Central memory CD8-positive, alpha-beta T cell (primary cell): ENCODE measurements at regions not wholly inside any gene's neighbourhood (a gene's known extent, or its start where the extent isn't known, plus 50 kb on each side); places are given as distances from the start of the nearest gene placed in this dataset.

ENCODE experiments used
- ATAC-seq: fragments of 150-1000 bp; cut with Tn5 transposase; replicated peaks from 2 replicates; pipeline ENCODE4 v1.10.0; 2022; ENCODE audit warnings: mild to moderate bottlenecking, moderate FRiP score, moderate number of reproducible peaks; ENCODE audit not compliant: poor library complexity, severe bottlenecking; ENCODE audit errors: extremely low read depth
- DNase-seq, 2 donors: peaks; one replicate each; pipeline ENCODE4 v3.0.0; 2021; ENCODE audit warnings: low spot score in 2 of 2
- H3K27ac Mint-ChIP-seq: one replicate; pipeline ENCODE4 v1.8.0; 2022; ENCODE audit warnings: low read depth, mild to moderate bottlenecking, moderate library complexity, mixed read lengths
- H3K27me3 Mint-ChIP-seq: one replicate; pipeline ENCODE4 v1.8.0; 2022; ENCODE audit warnings: mixed read lengths
- H3K36me3 Mint-ChIP-seq: one replicate; pipeline ENCODE4 v1.8.0; 2022; ENCODE audit warnings: mild to moderate bottlenecking, moderate library complexity, mixed read lengths; ENCODE audit not compliant: insufficient read depth
- H3K4me1 Mint-ChIP-seq: one replicate; pipeline ENCODE4 v1.8.0; 2022; ENCODE audit warnings: mixed read lengths
- H3K4me3 Mint-ChIP-seq: one replicate; pipeline ENCODE4 v1.8.0; 2022; ENCODE audit warnings: mild to moderate bottlenecking, moderate library complexity, mixed read lengths
- H3K9me3 Mint-ChIP-seq: one replicate; pipeline ENCODE4 v1.8.0; 2022; ENCODE audit warnings: mixed read lengths

DNA sequence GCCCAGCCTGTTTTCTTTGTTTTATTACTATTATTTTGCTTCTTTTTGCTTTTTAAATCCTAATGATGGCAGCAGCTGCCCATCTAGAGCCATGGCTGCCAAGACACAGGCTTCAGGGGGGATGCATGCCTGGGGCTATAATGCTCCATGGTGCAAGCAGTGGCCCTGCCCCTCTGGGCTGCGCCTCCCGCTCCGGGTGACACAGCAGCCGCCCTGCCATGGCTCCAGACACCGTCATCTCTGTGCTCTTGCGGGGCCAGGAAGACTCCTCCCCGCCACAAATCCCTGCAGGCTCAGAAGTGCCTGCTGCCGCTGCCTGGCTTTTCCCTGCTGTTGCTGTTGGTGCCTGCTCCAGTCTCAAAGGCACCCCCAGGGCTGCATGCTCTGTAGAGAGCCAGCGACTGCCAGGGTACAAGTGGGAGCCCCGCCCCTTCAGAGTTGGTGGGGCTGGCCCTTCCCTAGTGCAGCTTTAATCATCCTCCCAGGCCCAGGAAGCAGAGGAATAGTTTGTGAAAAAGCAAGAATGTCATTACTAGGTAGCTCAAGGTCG lies 581.5 kb downstream of the FGF9 start:
- Mint-ChIP-seq H3K27ac (no peak overlapping the region), H3K4me3 (no peak overlapping the region), H3K9me3 (no peaks in the 10 kb centered on the region), H3K36me3 (no peaks in the 10 kb centered on the region), H3K27me3 (no peaks in the 10 kb centered on the region), H3K4me1 (no peaks in the 10 kb centered on the region)
- DNase-seq (no peak), ATAC-seq (no peak)

DNA sequence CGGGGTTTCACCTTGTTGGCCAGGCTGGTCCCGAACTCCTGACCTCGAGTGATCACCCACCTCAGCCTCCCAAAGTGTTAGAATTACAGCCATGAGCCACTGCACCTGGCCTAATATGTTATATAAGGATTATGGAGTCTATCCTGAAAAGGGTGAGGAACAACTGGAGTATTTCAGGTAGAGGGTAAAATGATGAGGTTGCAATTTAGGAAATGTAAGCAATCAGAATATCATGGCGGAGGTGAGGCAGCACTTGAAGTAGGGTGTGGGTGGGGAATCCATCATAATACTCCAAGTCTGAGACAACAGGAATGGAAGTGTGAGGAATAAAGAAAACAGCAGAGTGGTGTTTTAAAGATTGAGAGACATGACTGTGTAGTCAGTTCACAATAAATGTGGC lies 582.2 kb downstream of the FGF9 start:
- Mint-ChIP-seq H3K36me3 (no peaks in the 10 kb centered on the region), H3K27ac (no peak overlapping the region), H3K4me3 (no peak overlapping the region), H3K4me1 (no peaks in the 10 kb centered on the region), H3K9me3 (no peaks in the 10 kb centered on the region), H3K27me3 (no peaks in the 10 kb centered on the region)
- ATAC-seq = no peak
- no peak for DNase-seq

DNA sequence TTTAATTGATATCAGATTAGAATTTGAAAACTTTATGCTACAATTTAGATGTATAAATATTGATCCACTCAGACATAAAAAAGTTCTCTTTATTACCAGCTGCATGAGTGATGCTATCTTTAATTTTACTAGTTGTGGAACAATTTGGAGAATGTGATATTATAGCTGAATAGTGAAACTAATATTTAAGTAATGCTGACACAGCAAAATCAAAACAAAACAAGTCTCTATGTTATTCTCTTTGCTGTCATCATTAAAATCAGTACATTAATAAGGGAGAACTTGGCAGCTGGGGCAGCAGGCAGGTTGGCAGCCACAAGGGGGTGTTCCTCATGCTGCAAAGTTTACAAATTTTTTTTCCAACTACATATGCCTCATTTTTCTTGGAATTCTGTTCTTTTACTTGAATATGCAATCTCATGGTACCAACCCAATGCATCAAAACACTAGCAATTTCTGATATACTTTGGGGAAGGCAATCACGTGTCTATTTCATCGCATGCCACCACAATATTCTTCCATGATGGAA lies 585.3 kb downstream of the FGF9 start:
- Mint-ChIP-seq H3K36me3 (no peaks in the 10 kb centered on the region), H3K27ac (no peak overlapping the region), H3K9me3 (no peaks in the 10 kb centered on the region)

DNA sequence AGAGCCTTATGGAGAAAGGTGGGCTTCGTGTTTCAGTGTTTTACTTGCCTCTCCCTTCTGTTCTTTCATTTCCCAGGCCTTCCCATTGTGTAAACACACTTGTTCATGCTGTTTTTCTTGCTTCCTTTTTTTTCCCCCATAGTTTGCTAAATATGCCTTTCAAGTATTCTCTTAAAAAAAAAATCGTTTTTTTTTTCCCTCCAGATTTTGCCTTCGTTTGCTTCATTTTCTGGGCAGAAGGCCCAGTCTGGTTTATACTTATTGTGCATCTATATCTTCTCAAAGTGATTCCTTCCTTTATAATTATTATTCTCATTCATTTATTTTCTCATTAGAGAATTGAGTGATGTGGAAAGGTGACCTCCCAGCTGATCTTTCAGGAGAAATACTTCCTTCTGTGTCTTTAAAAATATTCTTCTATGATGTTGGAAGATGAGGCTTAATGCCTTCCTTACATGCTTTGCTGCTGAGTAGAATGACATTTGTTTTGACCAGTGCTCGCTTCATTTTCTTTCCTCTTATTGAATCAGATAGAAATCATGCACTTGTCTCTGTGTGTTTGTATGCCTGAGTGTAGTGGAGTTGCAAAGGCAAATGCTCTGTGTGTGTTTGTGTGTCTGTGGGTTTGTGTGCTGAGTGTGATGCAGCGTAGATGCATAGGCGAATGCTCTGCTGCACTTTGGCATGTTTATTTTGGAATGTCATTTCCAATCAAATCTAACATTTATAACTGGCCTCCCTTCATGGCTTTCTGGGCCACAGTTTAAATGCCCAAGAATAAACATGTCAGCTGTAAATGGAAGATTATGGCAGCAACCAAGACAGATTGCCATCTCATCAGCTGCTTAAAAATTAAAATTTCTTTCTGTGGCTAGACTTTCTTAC lies 591.4 kb downstream of the FGF9 start:
- H3K4me3 Mint-ChIP-seq = no peak overlapping the region
- ATAC-seq (no peak), DNase-seq (no peak)
- H3K9me3 Mint-ChIP-seq = no peaks in the 10 kb centered on the region
- H3K27ac Mint-ChIP-seq = no peak overlapping the region
- no peaks in the 10 kb centered on the region for H3K4me1 Mint-ChIP-seq
- H3K27me3 Mint-ChIP-seq = no peaks in the 10 kb centered on the region
- H3K36me3 Mint-ChIP-seq = no peaks in the 10 kb centered on the region

More for the DNA sequence above, 585.3 kb downstream of the FGF9 start:
- no peak overlapping the region for H3K4me3 Mint-ChIP-seq
- no peaks in the 10 kb centered on the region for H3K27me3 Mint-ChIP-seq
- no peaks in the 10 kb centered on the region for H3K4me1 Mint-ChIP-seq
- DNase-seq = no peak
- no peak for ATAC-seq

DNA sequence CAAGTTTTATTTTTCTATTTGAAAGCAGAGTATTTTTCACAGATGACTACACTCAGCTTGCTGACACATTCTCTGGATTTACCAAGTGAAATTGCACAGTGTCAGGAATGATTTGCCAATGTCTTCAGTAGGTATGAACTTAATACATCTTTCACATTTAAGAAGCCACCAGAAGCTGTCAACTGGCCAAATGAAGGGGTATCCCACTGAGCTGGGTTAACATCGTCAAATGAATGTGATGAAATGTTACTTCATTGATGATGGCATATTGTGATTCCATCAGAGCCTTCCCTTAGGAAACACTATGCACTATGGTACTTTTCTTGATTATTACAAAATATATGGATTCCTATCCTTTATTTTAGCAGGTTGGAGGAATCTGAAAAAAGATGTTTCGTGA lies 592.3 kb downstream of the FGF9 start:
- no peak overlapping the region for H3K4me3 Mint-ChIP-seq
- no peak overlapping the region for H3K27ac Mint-ChIP-seq
- no peaks in the 10 kb centered on the region for H3K36me3 Mint-ChIP-seq
- H3K27me3 Mint-ChIP-seq = no peaks in the 10 kb centered on the region
- H3K4me1 Mint-ChIP-seq = no peaks in the 10 kb centered on the region
- no peak for ATAC-seq
- no peaks in the 10 kb centered on the region for H3K9me3 Mint-ChIP-seq
- DNase-seq = no peak

DNA sequence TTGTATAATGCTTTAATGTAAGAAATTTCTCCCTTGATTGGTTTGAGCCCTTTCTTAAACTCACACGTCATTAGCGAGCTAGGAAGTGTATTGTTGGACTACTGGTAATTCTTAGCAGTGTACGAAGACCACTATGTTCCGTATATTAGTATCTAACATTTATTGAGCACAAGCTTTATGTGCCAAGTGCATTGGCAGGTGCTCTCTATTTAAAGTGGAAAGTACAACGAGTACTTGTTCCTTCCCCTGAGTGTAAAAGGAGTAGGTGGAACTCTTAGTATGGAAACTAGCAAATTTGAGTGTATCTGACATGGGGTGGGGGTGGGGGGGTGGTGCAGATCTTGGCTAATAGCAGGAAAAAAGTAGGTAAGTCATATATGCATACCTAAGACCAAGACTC lies 594.7 kb downstream of the FGF9 start:
- H3K27ac Mint-ChIP-seq = no peak overlapping the region
- no peaks in the 10 kb centered on the region for H3K9me3 Mint-ChIP-seq
- DNase-seq = no peak
- H3K27me3 Mint-ChIP-seq = no peaks in the 10 kb centered on the region
- H3K4me1 Mint-ChIP-seq = no peaks in the 10 kb centered on the region
- ATAC-seq = no peak
- no peak overlapping the region for H3K4me3 Mint-ChIP-seq
- no peaks in the 10 kb centered on the region for H3K36me3 Mint-ChIP-seq

DNA sequence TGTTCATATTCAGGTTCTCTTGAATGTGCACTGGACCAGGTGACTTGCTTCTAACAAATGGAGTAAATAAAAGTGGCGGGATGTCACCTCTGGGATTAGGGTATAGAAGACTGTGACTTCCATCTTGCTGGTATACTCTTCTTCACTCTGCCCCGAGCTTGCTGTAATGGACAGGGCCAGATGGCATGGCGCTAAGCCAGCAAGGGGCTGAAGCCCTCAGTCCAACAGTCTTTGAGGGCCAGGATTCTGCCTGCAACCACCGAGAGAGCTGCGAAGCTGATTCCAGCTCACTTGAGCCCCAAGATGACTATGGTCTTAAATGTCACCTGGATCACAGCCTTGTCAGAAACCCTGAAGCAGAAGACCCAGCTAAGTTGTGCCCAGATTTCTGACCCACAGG lies 600.0 kb downstream of the FGF9 start:
- Mint-ChIP-seq H3K27me3 (no peaks in the 10 kb centered on the region), H3K4me1 (no peaks in the 10 kb centered on the region), H3K9me3 (no peaks in the 10 kb centered on the region), H3K36me3 (no peaks in the 10 kb centered on the region), H3K27ac (no peak overlapping the region), H3K4me3 (no peak overlapping the region)
- ATAC-seq (no peak), DNase-seq (no peak)

DNA sequence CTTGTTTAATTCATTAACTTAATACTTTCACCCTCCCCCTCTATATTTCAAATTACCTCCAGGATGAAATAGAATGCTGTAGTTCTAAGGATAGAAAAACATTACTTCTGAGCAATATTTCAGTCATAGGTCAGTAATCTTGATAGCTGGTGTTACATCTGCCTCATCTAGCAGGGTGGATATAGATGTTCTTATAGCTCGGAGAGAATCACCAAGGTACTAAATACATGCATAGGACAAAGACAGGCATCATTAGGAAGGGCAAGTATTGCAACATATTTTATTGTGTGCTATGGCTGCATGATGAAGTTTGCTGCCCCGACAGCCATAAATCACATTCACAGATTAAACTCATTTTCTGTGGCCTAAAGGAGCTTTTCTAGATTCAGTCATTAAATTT lies 601.0 kb downstream of the FGF9 start:
- Mint-ChIP-seq H3K27me3 (no peaks in the 10 kb centered on the region), H3K36me3 (no peaks in the 10 kb centered on the region), H3K4me3 (no peak overlapping the region), H3K27ac (no peak overlapping the region), H3K9me3 (no peaks in the 10 kb centered on the region), H3K4me1 (no peaks in the 10 kb centered on the region)
- DNase-seq (no peak), ATAC-seq (no peak)

DNA sequence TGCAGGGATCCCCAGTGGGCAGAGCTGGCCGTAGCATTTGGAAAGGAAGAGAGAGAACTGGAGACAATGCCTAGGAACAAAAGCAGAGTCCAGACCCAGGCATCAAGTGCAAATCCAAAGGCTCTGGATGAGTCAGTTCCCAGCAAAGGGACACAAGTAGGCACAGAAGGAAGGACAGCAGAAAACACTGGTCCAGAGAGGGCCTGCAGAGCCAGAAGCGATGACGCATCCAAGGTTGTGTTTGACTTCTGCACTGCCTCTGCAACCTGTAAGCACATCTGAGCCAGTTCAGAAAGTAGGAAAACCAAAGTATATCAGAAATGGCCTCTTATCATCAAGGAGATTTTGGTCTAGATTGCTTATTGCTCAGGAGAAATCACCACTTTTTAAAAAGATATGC lies 604.5 kb downstream of the FGF9 start:
- Mint-ChIP-seq H3K4me3 (no peak overlapping the region), H3K36me3 (no peaks in the 10 kb centered on the region), H3K9me3 (no peaks in the 10 kb centered on the region), H3K27me3 (no peaks in the 10 kb centered on the region), H3K4me1 (no peaks in the 10 kb centered on the region), H3K27ac (no peak overlapping the region)
- no peak for ATAC-seq
- no peak for DNase-seq

DNA sequence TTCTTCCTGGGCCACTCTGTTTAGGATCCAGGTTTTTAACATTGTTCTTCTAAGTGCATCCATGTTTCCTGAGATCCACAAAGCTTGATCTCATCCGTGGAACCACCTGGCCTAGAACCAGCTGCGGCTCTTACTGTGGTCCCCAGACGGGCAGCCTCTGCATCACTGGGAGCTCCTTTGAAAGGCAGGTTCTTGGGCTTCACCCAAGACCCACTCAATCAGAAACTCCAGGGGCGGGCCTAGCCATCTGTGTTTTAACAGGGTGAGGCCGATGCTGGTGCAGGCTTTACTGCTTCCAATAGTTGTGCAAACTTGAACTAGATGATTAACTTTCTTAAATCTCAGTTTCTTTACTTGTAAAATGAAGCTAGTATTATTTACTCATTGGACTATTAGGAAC lies 605.7 kb downstream of the FGF9 start:
- Mint-ChIP-seq H3K36me3 (no peaks in the 10 kb centered on the region), H3K4me1 (no peaks in the 10 kb centered on the region), H3K27me3 (no peaks in the 10 kb centered on the region), H3K4me3 (no peak overlapping the region), H3K27ac (peak overlapping the region; percentile 58), H3K9me3 (no peaks in the 10 kb centered on the region)
- ATAC-seq (no peak), DNase-seq (no peak)

DNA sequence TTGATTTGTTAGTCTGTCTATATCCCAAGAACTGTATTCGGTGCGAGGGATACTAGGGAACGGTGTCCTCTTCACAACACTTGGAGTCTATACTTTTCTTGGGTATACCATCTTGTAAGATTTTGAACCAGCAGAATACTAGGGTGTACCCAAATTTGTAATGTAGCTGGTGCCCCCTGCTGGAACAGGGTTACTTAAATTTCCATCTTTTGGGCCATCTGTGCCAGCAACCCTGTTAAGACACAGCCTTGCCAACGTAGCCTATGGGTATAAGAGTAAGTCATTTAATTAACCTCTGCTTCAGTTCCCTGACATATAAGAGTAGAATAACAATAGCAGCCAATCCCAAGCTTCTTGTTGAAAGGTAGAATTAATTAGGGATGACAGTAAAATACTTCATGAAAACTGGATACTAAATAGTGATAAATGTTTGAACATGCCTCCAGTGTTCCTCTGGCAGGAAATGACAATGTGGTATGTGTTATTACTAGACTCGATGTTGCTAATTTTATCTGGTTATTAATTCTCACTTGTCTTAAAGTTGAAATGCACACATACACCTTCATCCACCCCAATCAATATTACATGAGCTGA lies 607.6 kb downstream of the FGF9 start:
- H3K27ac Mint-ChIP-seq = no peak overlapping the region

DNA sequence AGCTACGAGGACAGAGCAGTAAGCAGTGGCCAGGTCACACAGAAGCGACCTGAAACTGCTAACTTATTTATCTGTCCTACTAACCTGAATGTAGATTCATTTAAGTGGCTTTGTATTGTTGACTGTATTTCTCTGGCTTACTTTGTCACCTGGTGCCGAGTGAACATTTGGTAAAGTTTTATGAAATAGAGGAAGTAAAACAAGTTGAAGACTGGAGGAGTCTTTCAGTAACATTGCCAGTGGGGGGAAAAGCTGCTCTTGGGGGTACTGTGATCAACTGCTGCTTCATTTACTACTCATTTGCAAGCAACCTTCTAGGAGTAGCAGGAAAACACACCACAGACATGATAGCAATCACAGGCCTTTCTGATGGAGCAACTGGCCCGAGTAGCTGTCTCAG lies 615.0 kb downstream of the FGF9 start:
- H3K9me3 Mint-ChIP-seq = no peaks in the 10 kb centered on the region
- no peak for ATAC-seq

More for the DNA sequence above, 607.6 kb downstream of the FGF9 start:
- DNase-seq = peak; percentile 45 to 55
- H3K4me3 Mint-ChIP-seq = no peak overlapping the region
- no peaks in the 10 kb centered on the region for H3K9me3 Mint-ChIP-seq
- no peaks in the 10 kb centered on the region for H3K4me1 Mint-ChIP-seq
- H3K27me3 Mint-ChIP-seq = no peaks in the 10 kb centered on the region
- H3K36me3 Mint-ChIP-seq = no peaks in the 10 kb centered on the region
- ATAC-seq = peak; percentile 64

DNA sequence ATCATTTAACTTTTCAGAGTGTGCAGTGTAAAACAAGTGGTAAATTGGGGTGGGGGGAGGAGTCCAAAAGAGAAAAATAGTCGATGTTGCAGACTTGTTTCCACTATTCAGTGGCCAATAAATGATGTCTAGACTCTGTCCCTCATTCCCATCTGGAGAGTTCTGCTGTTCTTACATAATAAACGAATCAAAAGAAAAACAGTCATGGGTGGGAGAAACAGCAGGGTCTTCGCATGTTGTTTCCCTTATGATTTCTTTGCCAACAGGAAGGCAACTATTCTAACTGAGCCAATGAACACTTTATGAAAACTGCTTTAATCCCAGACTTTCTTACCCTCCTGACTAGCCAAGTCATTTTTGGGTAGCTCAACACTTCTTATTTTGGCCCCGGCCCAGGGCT lies 615.5 kb downstream of the FGF9 start:
- Mint-ChIP-seq H3K4me3 (no peak overlapping the region), H3K4me1 (no peaks in the 10 kb centered on the region), H3K9me3 (no peaks in the 10 kb centered on the region), H3K27ac (no peak overlapping the region), H3K27me3 (peaks cover 23% of the 10 kb centered on the region), H3K36me3 (no peaks in the 10 kb centered on the region)
- no peak for DNase-seq
- no peak for ATAC-seq

More for the DNA sequence above, 615.0 kb downstream of the FGF9 start:
- H3K4me3 Mint-ChIP-seq = no peak overlapping the region
- DNase-seq = no peak
- H3K36me3 Mint-ChIP-seq = no peaks in the 10 kb centered on the region
- no peak overlapping the region for H3K27ac Mint-ChIP-seq
- no peaks in the 10 kb centered on the region for H3K4me1 Mint-ChIP-seq
- peaks cover 22% of the 10 kb centered on the region for H3K27me3 Mint-ChIP-seq
